Neutrophil (primary cell): ENCODE measurements at regions not wholly inside any gene's neighbourhood (a gene's known extent, or its start where the extent isn't known, plus 50 kb on each side); places are given as distances from the start of the nearest gene placed in this dataset.
"Not testable (repeated sequence)": the region's sequence is repeated elsewhere in the genome, so short reads cannot be mapped to it uniquely, and the experiment has no call there.

Source experiments
- H3K27ac ChIP-seq: fragments of 200-600 bp; sonication (generic); 2 replicates; pipeline ENCODE4 v1.5.1; 2016; ENCODE audit warnings: mild to moderate bottlenecking, moderate library complexity
- H3K27me3 ChIP-seq: fragments of 200-600 bp; sonication (generic); 2 replicates; pipeline ENCODE4 v1.6.0; 2016; ENCODE audit warnings: mild to moderate bottlenecking
- H3K36me3 ChIP-seq: fragments of 200-600 bp; sonication (generic); 2 replicates; pipeline ENCODE4 v1.5.1; 2017
- H3K4me1 ChIP-seq, 2 experiments: fragments of 200-600 bp in 1 of 2; sonication (generic) in 1 of 2; 1 replicate in 1 of 2; 2 replicates in 1 of 2; pipeline versions ENCODE4 v1.5.1 to v1.6.1; 2013 to 2016; ENCODE audit warnings: low read depth in 1 of 2, low read length in 1 of 2, mild to moderate bottlenecking in 1 of 2, moderate library complexity in 1 of 2; ENCODE audit not compliant: control insufficient read depth in 1 of 2, insufficient read depth in 1 of 2
- H3K4me3 ChIP-seq, 2 experiments: fragments of 200-600 bp in 1 of 2; sonication (generic) in 1 of 2; 1 replicate in 1 of 2; 2 replicates in 1 of 2; pipeline ENCODE4 v1.5.1; 2013 to 2016; ENCODE audit warnings: low read depth in 1 of 2, low read length in 1 of 2, mild to moderate bottlenecking in 1 of 2, moderate library complexity in 1 of 2
- H3K9me3 ChIP-seq: fragments of 200-600 bp; sonication (generic); 2 replicates; pipeline ENCODE4 v1.5.1; 2016
- CTCF ChIP-seq: fragments of 200-600 bp; sonication (generic); IDR thresholded peaks from 2 replicates; pipeline ENCODE4 v1.5.1; 2016; ENCODE audit warnings: antibody characterized with exemption

- Histone ChIP-seq H3K4me1 (no peaks in the 10 kb centered on the region), H3K9me3 (no peaks in the 10 kb centered on the region), H3K36me3 (no peaks in the 10 kb centered on the region), H3K27ac (no peak overlapping the region), H3K27me3 (no peaks in the 10 kb centered on the region), H3K4me3 (no peak overlapping the region)
- TF ChIP-seq CTCF = no peak
Observed at GRCh38 chr13:76296751-76297150, 589.5 kb downstream of the KCTD12 start.

GRCh38 chr13:76295020-76295419, 591.2 kb downstream of the KCTD12 start:
- not testable (repeated sequence) for H3K9me3 ChIP-seq, H3K27ac ChIP-seq, H3K36me3 ChIP-seq, H3K27me3 ChIP-seq, H3K4me1 ChIP-seq, H3K4me3 ChIP-seq

DNA sequence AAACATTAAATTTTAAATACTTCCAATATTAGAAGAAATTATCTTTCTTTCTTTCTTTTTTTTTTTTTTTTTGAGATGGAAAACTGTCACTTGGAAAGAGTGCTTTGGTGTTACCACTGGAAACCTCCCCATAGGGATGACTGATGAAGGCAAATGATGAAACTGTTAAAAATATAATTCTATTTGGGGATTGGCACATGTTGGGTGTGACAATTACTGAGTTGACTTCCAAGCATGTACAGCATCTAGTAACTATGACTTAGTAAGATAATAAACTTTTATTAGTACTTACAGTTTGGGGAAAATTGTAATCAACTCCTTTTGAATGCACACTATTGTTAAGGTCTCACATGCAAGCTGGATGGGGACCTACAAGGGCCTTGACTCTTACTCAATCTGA, 592.5 kb downstream of the KCTD12 start:
- no peak for TF ChIP-seq CTCF
- H3K4me3 ChIP-seq = no peak overlapping the region
- no peaks in the 10 kb centered on the region for H3K36me3 ChIP-seq
- H3K27ac ChIP-seq = no peak overlapping the region
- no peaks in the 10 kb centered on the region for H3K4me1 ChIP-seq
- H3K9me3 ChIP-seq = no peaks in the 10 kb centered on the region
- H3K27me3 ChIP-seq = no peaks in the 10 kb centered on the region

DNA sequence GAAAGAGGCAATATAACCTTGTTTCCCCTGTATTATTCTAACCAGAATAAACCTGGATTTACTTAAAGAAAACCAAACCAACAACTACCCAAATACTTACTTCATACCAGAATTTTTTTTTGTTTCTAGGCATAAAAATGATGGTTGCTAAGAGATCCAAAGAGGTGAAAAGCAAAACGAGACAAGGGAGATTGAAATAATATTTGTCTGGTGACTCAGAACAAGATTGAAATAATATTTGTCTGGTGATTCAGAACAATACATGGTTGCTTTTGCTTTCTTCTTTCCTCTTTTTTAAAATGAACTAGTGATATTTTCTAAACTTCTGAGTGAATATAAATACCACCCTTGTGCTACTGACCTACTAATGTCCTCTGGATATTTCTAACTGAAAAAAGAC, 592.9 kb downstream of the KCTD12 start:
- no peak for TF ChIP-seq CTCF
- Histone ChIP-seq H3K27ac (no peak overlapping the region), H3K4me1 (no peaks in the 10 kb centered on the region), H3K27me3 (no peaks in the 10 kb centered on the region), H3K4me3 (no peak overlapping the region), H3K36me3 (no peaks in the 10 kb centered on the region), H3K9me3 (no peaks in the 10 kb centered on the region)

- H3K27me3 ChIP-seq = no peaks in the 10 kb centered on the region
- no peak for TF ChIP-seq CTCF
Observed at GRCh38 chr13:76292726-76293125, 593.5 kb downstream of the KCTD12 start.

DNA sequence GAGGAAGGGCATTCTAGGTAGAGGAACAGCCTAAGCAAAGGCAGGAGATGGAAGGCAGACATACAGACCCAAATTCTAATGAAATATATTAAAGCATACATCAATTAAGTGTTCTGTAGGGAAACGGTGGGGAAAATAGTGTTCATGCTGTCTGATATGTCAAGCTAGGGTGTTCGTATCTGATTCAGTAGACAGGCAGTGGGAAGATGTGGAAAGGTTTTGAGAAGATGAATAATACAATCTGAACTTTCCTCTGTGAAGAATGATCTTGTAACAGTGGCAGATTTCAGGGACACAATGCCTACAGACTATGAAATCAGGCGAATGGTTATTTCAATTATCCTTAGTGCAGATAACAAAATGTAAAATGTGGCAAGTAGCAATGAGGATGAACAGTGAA, 594.2 kb downstream of the KCTD12 start:
- no peak overlapping the region for H3K4me3 ChIP-seq
- H3K27me3 ChIP-seq = no peaks in the 10 kb centered on the region
- no peaks in the 10 kb centered on the region for H3K4me1 ChIP-seq
- H3K36me3 ChIP-seq = no peaks in the 10 kb centered on the region
- no peak overlapping the region for H3K27ac ChIP-seq
- H3K9me3 ChIP-seq = no peaks in the 10 kb centered on the region
- no peak for TF ChIP-seq CTCF

More at GRCh38 chr13:76292726-76293125, 593.5 kb downstream of the KCTD12 start:
- no peak overlapping the region for H3K4me3 ChIP-seq
- H3K36me3 ChIP-seq = no peaks in the 10 kb centered on the region
- H3K27ac ChIP-seq = no peak overlapping the region
- H3K4me1 ChIP-seq = no peaks in the 10 kb centered on the region
- no peaks in the 10 kb centered on the region for H3K9me3 ChIP-seq
